DOHH2 (cell line): ENCODE measurements at regions not wholly inside any gene's neighbourhood (a gene's known extent, or its start where the extent isn't known, plus 50 kb on each side); places are given as distances from the start of the nearest gene placed in this dataset.

Experiments
- H3F3A ChIP-seq: fragments of 200-600 bp; sonication (generic), shearing (Covaris generic); 2 replicates; pipeline ENCODE4 v1.6.0; 2016; ENCODE audit warnings: antibody characterized with exemption, mild to moderate bottlenecking; ENCODE audit not compliant: control insufficient read depth, insufficient read depth
- H3K27ac ChIP-seq: fragments of 200-600 bp; sonication (generic); 2 replicates; pipeline ENCODE4 v1.5.1; 2014; ENCODE audit warnings: low read depth, mild to moderate bottlenecking, low read length, moderate library complexity
- H3K27me3 ChIP-seq: fragments of 200-600 bp; sonication (generic); 2 replicates; pipeline ENCODE4 v1.6.1; 2014; ENCODE audit warnings: mild to moderate bottlenecking, low read length, mixed read lengths; ENCODE audit not compliant: control insufficient read depth
- H3K36me3 ChIP-seq: fragments of 200-600 bp; sonication (generic); 2 replicates; pipeline ENCODE4 v1.6.1; 2014; ENCODE audit warnings: mild to moderate bottlenecking, low read length, moderate library complexity, mixed read lengths; ENCODE audit not compliant: control insufficient read depth
- H3K4me1 ChIP-seq: fragments of 200-600 bp; sonication (generic); 2 replicates; pipeline ENCODE4 v1.6.1; 2014; ENCODE audit warnings: mild to moderate bottlenecking, low read length, mixed read lengths; ENCODE audit not compliant: control insufficient read depth
- H3K4me2 ChIP-seq: fragments of 200-600 bp; sonication (generic); 2 replicates; pipeline ENCODE4 v1.6.0; 2014; ENCODE audit warnings: mild to moderate bottlenecking, low read length, moderate library complexity
- H3K4me3 ChIP-seq: fragments of 200-600 bp; sonication (generic); 2 replicates; pipeline ENCODE4 v1.5.1; 2014; ENCODE audit warnings: mild to moderate bottlenecking, low read length, mixed read lengths
- H3K79me2 ChIP-seq: fragments of 200-600 bp; sonication (generic); 2 replicates; pipeline ENCODE4 v1.6.1; 2014; ENCODE audit warnings: mild to moderate bottlenecking, low read length, mixed read lengths; ENCODE audit not compliant: control insufficient read depth
- H3K9me2 ChIP-seq: fragments of 200-600 bp; sonication (generic); replicated peaks from 2 replicates; pipeline ENCODE4 v1.6.1; 2014; ENCODE audit warnings: mild to moderate bottlenecking, low read length, mixed read lengths; ENCODE audit not compliant: control insufficient read depth
- H3K9me3 ChIP-seq: fragments of 200-600 bp; sonication (generic); 2 replicates; pipeline ENCODE4 v1.6.1; 2014; ENCODE audit warnings: antibody characterized with exemption, low read length, mixed read lengths; ENCODE audit not compliant: control insufficient read depth, insufficient read depth
- H4K20me1 ChIP-seq: fragments of 200-600 bp; sonication (generic); 2 replicates; pipeline ENCODE4 v1.6.0; 2014; ENCODE audit warnings: low read depth, mild to moderate bottlenecking, antibody characterized with exemption, low read length, moderate library complexity; ENCODE audit not compliant: control insufficient read depth, insufficient read depth
- CTCF ChIP-seq: fragments of 200-600 bp; sonication (generic); IDR thresholded peaks from one replicate; pipeline ENCODE4 v1.5.1; 2014; ENCODE audit warnings: antibody characterized with exemption, mild to moderate bottlenecking, low read depth, low read length; ENCODE audit not compliant: poor library complexity, severe bottlenecking
- EZH2phosphoT487 ChIP-seq: fragments of 200-600 bp; sonication (generic); IDR thresholded peaks from 2 replicates; pipeline ENCODE4 v1.6.1; 2017; ENCODE audit warnings: borderline replicate concordance, mild to moderate bottlenecking, antibody characterized with exemption, low read length, moderate library complexity, mixed read lengths

DNA sequence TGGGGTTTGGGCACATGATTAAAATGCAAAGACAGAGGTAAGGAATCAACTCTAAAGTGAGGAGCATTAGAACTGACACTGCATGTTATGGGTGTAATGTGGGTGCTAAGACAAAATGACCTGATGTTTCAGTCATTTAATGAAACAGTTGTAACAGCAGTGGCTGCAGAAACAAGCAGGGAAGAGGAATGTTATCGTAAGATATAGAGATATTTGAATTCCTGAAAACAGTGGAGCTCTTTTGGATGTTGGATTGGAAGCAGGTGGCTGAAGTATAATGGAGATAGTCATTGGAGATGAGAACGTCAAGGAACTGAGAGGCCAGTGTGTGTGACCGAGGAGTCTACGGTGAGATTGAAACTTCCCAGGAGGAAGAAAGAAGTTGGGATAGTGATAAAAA is 1065.2 kb downstream of the ZPLD1 start:
- no peaks in the 10 kb centered on the region for H3K9me3 ChIP-seq
- no peaks in the 10 kb centered on the region for H3K36me3 ChIP-seq
- H3K9me2 ChIP-seq: no peaks in the 10 kb centered on the region
- H4K20me1 ChIP-seq: no peaks in the 10 kb centered on the region
- H3K4me2 ChIP-seq: no peak overlapping the region
- no peaks in the 10 kb centered on the region for H3F3A ChIP-seq
- no peaks in the 10 kb centered on the region for H3K79me2 ChIP-seq
- no peak for TF ChIP-seq CTCF
- no peak for TF ChIP-seq EZH2phosphoT487
- no peak overlapping the region for H3K27ac ChIP-seq
- no peaks in the 10 kb centered on the region for H3K4me1 ChIP-seq
- H3K27me3 ChIP-seq: no peaks in the 10 kb centered on the region
- H3K4me3 ChIP-seq: no peak overlapping the region

GRCh38 chr3:103510760-103511159 is 1075.9 kb downstream of the ZPLD1 start:
- H3K79me2 ChIP-seq: no peaks in the 10 kb centered on the region
- no peaks in the 10 kb centered on the region for H3K9me3 ChIP-seq
- no peaks in the 10 kb centered on the region for H3K4me1 ChIP-seq
- H3K4me2 ChIP-seq: no peak overlapping the region
- no peak overlapping the region for H3K27ac ChIP-seq
- TF ChIP-seq CTCF (no peak), EZH2phosphoT487 (no peak)
- H3K27me3 ChIP-seq: no peaks in the 10 kb centered on the region
- no peaks in the 10 kb centered on the region for H4K20me1 ChIP-seq
- no peaks in the 10 kb centered on the region for H3F3A ChIP-seq
- H3K4me3 ChIP-seq: no peak overlapping the region
- H3K36me3 ChIP-seq: no peaks in the 10 kb centered on the region
- H3K9me2 ChIP-seq: peaks cover 3% of the 10 kb centered on the region

GRCh38 chr3:103511891-103512290 is 1077.1 kb downstream of the ZPLD1 start:
- H3K4me3 ChIP-seq: no peak overlapping the region
- no peak overlapping the region for H3K4me2 ChIP-seq
- no peak overlapping the region for H3K27ac ChIP-seq
- peaks cover 3% of the 10 kb centered on the region for H3K9me2 ChIP-seq
- H3K79me2 ChIP-seq: no peaks in the 10 kb centered on the region
- no peaks in the 10 kb centered on the region for H3K36me3 ChIP-seq
- H4K20me1 ChIP-seq: no peaks in the 10 kb centered on the region
- H3K9me3 ChIP-seq: no peaks in the 10 kb centered on the region
- H3K27me3 ChIP-seq: no peaks in the 10 kb centered on the region
- no peak for TF ChIP-seq CTCF
- TF ChIP-seq EZH2phosphoT487: no peak
- no peaks in the 10 kb centered on the region for H3F3A ChIP-seq
- no peaks in the 10 kb centered on the region for H3K4me1 ChIP-seq

DNA sequence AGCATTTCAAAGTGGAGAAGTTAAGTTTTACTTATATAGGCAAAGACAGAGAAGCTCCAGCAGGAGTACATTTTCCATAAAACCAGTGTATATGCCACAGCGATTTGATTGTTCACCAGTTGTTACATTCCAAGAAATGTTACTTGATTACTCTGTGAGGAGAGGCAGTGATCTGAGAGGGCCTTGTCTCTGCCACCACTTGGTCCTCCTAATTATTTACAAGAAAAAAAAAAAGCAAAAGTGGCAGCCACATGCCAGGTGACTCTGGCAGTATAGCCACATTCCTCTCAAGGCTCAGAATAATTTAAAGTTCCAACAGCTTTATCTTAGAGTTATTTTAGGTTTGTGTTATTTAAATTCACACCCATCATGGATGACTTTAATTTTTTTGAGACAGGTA is 1077.8 kb downstream of the ZPLD1 start:
- Histone ChIP-seq H3K27ac (no peak overlapping the region), H3F3A (no peaks in the 10 kb centered on the region), H3K27me3 (no peaks in the 10 kb centered on the region), H3K9me3 (no peaks in the 10 kb centered on the region), H3K9me2 (peaks cover 3% of the 10 kb centered on the region), H3K4me1 (no peaks in the 10 kb centered on the region), H3K4me2 (no peak overlapping the region), H3K36me3 (no peaks in the 10 kb centered on the region), H4K20me1 (no peaks in the 10 kb centered on the region), H3K79me2 (no peaks in the 10 kb centered on the region), H3K4me3 (no peak overlapping the region)
- TF ChIP-seq EZH2phosphoT487: no peak
- TF ChIP-seq CTCF: no peak
